HG02763 (cell line): ENCODE measurements at regions not wholly inside any gene's neighbourhood (a gene's known extent, or its start where the extent isn't known, plus 50 kb on each side); places are given as distances from the start of the nearest gene placed in this dataset.
"Not testable (repeated sequence)": the region's sequence is repeated elsewhere in the genome, so short reads cannot be mapped to it uniquely, and the experiment has no call there.

Experiments used
- ATAC-seq: cut with Tn5 transposase; IDR thresholded peaks from one replicate; pipeline ENCODE4 v1.9.1; 2021; ENCODE audit warnings: mild to moderate bottlenecking, moderate library complexity; ENCODE audit not compliant: unreplicated experiment

DNA sequence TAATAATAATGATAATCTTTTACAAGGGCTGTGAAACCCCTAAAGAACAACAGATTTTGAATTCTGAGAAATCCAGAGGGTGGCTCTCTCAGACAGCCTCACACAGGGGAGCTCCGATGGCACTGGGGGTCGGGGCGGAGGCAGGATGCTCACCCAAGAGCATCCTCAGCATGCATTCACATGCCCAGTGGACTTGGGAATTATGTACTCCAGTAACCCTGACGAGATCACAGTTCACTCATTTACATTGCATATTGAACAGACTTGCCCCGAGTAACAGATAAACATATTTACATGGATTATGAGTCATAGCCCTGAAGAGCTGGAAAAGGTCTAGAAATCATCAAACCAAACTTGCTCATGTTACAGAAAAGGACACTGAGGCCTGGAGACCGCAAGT lies 482.7 kb upstream of the JARID2 start:
- no peak for ATAC-seq

DNA sequence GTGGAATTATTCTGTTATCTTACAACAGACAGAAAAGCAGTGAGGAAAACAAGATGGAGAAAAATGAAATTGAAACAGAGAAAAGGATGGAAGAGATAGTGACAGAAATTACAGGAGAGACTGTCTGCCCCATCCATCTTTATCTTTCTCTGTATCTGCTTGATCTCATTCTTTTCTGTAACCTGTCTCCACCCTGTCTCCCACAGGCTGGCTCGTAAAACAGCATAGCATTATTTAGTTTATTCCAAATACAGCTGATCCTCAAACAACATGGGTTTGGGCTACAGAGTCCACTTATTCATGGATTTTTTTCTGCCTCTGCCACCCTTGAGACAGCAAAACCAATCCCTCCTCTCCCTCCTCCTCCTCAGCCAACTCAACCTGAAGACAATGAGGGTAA lies 482.3 kb upstream of the JARID2 start:
- no peak for ATAC-seq

DNA sequence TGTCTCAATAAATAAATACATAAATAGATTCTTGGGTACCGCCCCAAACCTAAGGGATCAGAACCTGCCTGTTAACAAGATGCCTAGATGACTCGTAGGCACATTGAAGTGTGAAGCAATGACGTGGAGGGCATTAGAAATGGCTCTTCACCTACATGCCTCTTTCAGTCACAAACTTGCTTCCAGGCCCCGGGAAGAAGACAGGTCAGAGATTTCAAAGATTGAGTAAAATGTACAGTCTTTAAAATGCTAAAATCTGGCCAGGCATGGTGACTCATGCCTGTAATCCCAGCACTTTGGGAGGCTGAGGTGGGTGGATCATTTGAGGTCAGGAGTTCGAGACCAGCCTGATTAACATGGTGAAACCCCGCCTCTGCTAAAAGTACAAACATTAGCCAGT lies 480.8 kb upstream of the JARID2 start:
- ATAC-seq, result no peak

DNA sequence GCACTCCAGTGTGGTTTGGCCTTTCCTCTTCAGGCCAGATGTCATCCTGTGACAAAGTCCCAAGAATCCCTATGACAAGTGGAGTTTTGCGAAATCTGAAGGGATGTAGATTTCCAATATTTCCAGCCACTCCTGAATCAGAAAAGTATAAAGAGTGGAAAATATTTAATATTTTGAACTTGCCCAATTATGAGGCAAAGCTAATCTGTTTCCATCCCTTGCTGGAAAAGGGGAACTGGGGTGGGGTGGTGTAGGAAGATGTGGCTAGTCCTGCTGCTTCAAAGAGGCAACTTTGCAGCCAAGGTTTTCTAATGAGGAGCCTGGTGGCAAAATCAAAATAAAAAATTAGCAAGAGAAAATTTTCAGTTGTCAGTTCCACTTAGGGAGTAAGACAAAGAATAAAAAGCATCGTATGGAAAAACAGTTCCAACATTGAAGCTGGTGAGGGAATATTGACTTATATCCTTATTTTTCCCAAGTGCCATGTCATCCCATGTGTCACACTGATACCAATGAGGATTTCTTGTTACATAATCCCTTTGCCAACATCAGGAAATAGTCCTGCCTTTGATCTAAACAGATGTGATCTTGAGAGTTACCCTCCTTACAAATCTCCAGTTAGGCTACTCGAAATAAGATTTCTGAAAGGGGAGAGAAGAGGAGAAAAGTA lies 480.0 kb upstream of the JARID2 start:
- no peak for ATAC-seq

DNA sequence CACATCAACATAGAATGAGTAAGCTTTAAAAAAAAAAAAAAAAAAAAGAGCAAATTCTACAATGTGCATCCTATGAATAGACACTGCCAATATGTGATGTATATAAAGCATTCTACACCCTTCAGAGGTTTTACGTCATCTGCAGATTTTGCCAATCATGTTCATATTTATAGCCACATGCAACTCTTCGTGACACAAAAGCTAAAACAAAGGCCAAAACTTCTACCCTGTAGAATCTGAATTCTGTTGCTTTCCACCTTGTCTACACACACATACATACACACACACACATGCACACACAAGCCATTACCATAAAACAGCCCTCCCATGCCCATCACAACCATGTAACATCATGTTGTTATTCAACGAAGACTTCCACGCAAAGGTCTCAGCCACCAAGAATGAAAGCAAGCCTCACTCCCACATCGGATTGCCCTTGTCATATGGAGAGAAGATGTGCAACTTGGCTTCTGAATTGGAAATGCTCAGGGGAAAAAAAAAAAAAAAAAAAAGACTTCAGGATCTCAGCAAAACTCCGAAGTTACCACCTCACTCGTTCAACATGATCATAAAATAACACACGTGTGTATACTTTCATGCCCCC lies 479.4 kb upstream of the JARID2 start:
- ATAC-seq, result no peak

DNA sequence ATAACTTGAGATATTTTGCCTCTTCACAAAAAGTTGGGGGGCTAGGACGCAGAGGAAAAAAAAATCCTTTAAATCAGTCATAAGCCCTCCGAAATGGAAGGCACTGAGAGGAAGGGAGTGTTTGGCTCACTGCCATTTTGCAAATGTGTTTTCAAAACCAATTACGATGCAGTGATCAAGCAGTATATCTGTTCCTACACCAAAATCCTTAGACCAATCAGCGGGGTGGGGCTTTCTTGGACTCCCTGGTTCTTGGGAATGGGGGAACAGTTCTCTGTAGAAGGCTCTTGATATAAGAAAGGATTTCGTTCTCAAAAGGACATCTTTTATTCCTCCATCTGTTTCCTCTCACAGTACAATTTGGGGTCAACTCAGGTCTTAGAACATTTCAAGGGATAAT lies 478.6 kb upstream of the JARID2 start:
- ATAC-seq, result no peak

DNA sequence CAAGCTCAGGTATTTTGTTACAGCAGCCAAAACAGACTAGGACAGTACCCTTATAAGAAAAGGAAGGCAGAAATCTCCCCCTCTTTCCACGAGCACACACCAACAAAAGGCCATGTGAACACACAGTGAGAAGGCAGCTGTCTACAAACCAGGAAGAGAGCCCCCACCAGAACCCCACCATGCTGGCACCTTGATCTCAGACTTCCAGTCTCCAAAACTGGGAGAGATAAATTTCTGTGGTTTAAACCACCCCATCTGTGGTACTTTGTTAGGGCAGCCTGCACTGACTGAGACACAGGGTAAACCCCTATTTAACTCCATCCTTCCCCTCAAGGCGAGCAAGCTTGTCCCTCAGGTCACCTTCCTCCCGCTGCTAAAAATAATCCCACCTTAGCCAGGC lies 475.8 kb upstream of the JARID2 start:
- no peak for ATAC-seq

DNA sequence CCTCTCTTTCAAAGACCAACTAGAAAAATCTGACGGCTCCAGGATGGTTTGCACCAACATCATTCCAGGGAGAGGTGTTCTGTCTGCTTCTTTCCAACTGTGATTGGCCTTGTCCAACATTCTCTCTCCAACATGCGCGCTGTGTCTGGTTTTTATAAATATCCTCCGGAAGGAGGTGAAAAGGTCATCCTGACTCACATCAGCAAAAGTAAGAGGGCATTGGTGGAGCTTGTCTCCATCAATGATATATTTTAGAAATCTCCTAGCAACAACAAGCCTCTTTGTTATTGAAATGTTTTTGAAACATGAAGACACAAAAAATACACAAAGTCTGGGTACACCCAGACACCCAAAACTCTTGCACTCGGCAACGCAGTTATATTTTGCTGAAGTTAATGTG lies 475.3 kb upstream of the JARID2 start:
- no peak for ATAC-seq

DNA sequence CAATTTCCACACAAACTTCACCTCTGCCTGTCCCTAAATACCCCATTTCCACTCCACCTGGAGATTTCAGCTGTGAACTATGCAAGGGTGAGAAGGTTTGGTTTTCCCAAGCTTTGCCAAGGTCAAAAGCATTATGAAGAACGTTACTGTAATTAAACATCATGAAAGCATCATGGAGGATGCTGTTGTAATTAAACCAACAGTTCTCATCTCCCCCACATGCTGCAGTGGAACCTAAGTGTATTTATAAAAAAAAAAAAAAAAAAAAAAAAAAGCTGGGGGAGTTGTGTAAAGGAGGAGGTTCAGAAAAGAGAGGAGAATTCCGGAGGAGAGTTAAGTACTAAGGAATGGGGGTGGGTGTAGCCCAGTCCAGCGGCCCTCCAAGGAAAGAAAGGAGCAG lies 474.9 kb upstream of the JARID2 start:
- ATAC-seq, result no peak

DNA sequence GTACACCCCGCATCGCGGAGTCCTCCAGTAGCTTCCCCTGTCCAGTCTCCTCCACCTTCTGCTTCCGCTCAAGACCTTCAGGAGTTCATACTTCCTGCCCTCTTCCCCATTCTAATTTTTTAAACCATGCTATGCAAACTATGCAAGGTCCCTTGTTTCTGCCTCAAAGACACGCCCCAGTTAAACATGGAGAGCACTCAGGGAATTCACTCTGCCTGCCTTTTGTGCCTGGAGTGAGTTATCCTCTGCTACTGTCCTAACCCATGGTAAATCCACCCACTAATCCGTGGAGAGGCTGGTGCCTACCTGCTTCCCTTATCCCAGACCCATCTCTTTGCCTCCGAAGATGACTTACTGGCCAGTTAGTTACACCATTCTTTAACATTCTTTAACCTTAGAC lies 473.7 kb upstream of the JARID2 start:
- no peak for ATAC-seq

DNA sequence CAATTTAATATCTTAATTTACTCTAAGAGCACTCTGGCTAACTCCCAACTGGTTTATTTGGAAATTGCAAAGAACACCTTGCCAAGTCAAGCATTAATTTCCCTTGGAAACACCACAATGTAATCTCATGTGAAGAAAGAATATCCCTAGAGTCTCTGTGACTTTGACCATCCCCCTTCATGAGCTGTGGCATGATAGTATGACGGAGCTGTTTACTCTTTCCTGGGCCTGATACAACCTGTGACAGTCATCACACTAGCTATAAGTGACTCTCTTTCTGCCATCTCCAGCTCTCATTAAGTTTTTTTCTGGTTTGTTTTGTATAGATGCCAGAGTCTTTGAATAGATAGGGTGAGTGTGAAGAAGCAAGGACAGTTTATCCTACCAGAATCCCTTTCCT lies 470.3 kb upstream of the JARID2 start:
- ATAC-seq, result no peak

DNA sequence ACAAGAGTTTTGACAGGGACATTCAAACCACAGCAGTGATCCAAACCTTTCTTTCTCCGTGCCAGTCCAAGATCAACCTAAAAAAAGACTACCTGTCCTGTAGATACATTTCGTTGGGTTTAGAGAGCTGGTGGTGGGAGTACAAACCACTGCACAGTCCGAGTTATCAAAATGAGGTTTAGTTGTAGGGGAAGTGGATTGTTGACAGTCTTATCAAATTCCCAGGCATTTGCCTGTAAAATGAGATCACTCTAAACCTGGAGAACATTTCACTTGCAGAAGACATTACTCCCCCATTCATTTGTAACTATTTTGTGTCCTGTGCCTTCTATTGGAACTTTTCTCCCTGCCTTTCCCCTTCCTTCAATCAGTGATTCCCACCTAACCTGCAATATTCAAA lies 469.6 kb upstream of the JARID2 start:
- ATAC-seq, result no peak

DNA sequence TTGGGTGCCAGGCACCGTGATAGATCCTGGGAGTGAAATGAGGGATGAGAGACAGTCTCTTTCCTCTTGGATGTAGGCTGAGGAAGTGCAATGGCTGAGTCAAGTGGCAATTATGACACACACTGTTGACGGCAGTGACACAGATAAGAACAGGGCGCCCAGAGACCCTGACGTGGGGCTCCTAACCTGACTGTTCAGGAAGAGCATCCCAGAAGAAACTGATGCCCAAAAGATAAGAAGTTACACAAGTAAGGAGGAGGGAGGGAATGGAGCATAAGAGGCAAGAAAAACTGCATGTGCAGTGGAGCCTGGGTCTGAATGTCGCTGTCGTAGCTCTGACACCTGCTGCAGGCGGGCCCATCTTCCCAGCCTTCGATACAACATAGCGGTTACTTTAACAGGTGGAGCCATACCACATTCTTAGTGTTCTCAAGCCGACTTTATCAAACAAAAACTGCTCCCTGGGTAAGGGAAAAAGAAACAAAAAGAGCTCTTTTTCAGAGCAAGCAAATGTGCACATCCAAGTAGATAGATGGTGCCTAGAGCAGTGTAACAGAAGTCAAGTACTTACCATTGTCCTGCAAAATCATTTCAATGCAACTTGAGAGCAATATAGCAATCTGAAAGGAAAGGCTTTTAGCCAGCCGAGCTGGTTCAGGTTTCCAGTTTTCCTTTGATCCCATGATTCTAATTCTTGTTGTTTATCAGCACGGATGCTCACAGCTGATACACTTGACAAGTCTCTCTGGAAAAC lies 463.9 kb upstream of the JARID2 start:
- ATAC-seq, result no peak

DNA sequence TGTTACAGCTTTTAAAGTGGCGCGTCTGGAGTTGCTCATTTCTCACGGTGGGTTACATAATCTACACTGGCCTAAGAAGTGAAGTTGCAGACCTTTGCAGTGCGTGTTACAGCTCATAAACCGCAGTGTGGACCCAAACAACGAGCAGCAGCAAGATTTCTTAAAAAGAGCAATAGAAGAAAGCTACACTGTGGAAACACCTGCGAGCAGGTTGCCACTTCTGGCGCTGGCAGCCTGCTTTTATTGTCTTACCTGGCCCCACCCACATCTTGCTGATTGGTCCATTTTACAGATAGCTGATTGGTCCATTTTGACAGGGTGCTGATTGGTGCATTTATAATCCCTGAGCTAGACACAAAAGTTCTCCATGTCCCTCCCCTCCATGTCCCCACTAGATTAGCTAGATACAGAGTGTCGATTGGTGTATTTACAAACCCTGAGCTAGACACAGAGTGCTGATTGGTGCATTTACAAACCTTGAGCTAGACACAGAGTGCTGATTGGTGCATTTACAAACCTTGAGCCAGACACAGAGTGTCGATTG lies 462.9 kb upstream of the JARID2 start:
- ATAC-seq, result not testable (repeated sequence)

DNA sequence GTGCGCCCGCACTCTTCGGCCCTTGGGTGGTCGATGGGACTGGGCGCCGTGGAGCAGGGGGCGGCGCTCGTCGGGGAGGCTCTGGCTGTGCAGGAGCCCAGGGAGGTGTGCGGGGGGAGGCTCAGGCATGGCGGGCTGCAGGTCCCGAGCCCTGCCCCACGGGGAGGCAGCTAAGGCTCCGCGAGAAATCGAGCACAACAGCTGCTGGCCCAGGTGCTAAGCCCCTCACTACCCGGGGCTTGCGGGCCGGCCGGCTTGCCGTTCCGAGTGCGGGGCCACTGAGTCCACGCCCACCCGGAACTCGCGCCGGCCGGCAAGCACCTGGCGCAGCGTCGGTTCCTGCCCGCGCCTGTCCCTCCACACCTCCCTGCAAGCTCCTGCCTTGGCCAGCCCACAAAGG lies 462.3 kb upstream of the JARID2 start:
- ATAC-seq, result no peak

DNA sequence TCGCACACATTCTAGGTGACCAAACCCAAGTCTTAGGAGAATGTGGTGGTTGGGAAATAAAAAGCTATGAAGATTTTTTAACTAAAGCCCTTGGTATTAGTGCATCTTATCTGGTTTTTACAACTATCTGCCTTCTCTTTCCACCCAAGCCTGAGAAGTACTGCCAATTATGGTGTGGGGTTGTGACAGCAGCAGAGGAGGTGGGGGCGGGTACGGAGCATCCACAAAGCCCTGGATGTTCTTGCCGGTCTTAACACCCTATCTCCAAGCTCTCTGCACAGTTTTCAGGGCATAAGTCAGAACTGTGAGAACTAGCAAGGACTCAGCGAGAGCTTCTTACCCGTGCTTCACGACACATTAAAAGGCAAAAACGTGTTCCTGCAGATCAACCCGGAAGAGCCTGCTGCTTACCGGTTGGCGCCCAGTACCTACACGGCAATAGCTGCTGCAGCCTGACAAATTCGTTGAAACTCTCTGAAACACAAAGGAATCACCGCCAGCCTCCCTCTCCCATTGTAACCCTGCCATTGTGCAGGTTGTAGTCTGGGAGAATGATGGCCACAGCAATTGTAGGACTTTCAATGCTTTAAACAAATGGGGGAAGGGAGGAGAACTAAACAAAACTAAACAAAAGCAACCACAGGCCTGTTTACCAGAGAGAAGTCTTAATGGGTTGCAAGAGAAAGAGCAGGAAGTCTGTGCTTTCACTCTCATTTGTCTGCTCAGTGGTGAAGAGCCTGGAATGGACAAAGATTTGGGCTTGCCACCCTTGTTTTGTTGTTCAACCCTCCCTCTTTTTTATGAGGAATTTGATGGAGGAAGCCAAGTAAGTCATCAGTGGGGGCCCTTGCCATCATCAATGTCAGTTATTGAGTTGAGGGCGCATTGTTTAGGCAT lies 461.0 kb upstream of the JARID2 start:
- no peak for ATAC-seq

DNA sequence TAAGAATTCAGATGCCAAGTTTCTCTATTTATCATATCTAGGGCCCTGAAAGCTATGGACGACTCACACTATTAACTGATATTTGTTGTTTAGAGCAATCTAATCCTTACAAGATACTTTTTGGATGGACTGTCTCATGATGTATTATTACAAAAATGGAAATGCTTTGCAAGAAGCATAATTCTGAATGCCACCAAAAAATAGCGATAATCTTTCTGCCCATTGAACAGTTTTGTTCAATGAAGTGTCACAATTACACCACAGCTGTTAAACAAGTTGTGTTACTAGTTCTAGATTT lies 460.4 kb upstream of the JARID2 start:
- no peak for ATAC-seq

DNA sequence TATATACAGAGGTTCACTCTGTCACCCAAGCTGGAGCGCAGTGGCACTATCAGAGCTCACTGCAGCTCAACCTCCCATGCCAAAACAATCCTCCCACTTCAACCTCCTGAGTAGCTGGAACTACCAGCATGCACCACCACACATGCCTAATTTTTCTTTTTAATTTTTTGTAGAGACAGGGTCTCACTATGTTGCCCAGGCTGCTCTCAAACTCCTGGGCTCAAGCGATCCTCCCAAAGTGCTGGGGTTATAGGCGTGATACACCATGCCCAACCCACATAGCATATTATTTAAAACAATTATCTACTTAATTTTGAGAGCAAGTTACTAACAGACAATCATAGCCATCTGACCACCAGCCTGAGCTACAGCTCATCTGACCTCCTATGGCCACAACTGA lies 459.9 kb upstream of the JARID2 start:
- ATAC-seq, result no peak

DNA sequence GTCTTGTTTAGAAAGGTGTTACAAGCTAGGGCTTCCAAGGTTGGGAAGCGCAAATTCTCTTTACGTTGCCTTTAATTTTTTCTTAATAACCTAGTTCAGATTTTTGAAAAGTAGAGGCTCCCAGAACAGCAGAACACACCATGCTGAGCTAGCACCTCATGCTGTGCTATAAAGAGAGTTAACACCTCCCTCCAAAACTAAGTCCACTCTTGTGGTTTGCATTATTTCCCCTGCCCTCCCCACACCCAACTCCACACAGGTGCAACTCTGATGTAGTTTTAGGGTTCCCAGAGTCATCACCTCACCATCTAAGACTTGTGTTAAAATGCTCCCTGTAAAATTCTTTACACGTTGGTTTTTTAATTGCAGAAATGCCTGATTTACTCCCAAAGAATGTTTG lies 459.4 kb upstream of the JARID2 start:
- ATAC-seq, result no peak

DNA sequence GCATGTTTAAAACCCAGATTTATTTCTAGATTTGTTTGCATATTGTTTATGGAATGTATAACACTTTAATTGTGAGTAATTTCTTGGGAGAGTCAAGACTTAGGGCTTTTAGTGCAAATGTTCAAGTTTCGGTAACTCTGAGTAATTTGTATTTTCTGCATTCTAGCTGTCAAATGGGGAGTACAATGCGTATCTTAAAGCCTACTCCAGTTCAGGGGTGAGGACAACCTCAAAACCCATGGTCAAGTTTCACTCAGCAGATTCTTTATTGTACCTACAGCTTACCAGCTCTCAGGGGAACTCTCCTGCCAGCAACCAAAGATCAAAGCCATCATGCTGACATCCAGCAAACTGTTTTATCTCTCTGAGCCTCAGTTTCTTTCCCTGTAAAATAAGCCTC lies 458.6 kb upstream of the JARID2 start:
- ATAC-seq, result no peak

DNA sequence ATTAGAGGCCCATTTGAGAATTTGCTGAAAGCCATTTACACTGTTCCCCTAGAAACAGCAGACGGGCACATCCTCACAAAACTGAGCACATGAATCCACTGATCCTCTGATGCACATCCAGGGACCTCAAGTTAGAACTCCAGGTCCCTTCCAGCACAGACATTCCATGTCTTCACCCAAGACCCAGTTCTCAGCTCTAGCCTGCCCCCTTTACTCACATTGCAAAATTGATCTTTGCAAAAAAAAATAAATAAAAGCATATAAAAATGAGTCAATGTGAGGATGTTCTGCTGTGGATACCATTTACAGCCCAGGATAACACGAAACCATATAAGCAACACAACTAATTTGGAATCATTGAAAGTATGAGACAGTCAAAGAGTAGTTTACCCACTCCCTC lies 458.2 kb upstream of the JARID2 start:
- ATAC-seq, result no peak
